GM23338 (cell line): ENCODE measurements at regions not wholly inside any gene's neighbourhood (a gene's known extent, or its start where the extent isn't known, plus 50 kb on each side); places are given as distances from the start of the nearest gene placed in this dataset.

Experiments
- ATAC-seq: fragments of 200-7000 bp; cut with Tn5 transposase; 3 replicates; pipeline ENCODE4 v1.9.1; 2020
- DNase-seq: peaks from one replicate; pipeline ENCODE4 v3.0.0-alpha.2; 2015; ENCODE audit warnings: low spot score
- H2AFZ ChIP-seq: fragments of 200-600 bp; sonication (generic); 2 replicates; pipeline ENCODE4 v1.8.0; 2016; ENCODE audit warnings: antibody characterized with exemption, mild to moderate bottlenecking, moderate library complexity
- H3F3A ChIP-seq: fragments of 200-600 bp; sonication (generic); replicated peaks from 2 replicates; pipeline ENCODE4 v1.8.0; 2017; ENCODE audit warnings: antibody characterized with exemption, mixed run types, low read depth
- H3K27ac ChIP-seq: fragments of 200-600 bp; sonication (generic); 2 replicates; pipeline ENCODE4 v1.6.1; 2016; ENCODE audit warnings: low read depth
- H3K27me3 ChIP-seq: fragments of 200-600 bp; sonication (generic); 2 replicates; pipeline ENCODE4 v1.8.0; 2016; ENCODE audit warnings: mild to moderate bottlenecking, mixed run types, moderate library complexity; ENCODE audit not compliant: insufficient read depth
- H3K36me3 ChIP-seq: fragments of 200-600 bp; sonication (generic); 2 replicates; pipeline ENCODE4 v1.8.0; 2016; ENCODE audit warnings: mild to moderate bottlenecking; ENCODE audit not compliant: insufficient read depth
- H3K4me1 ChIP-seq: fragments of 200-600 bp; sonication (generic); 2 replicates; pipeline ENCODE4 v1.8.0; 2016; ENCODE audit warnings: mild to moderate bottlenecking, moderate library complexity; ENCODE audit not compliant: insufficient read depth
- H3K4me2 ChIP-seq: fragments of 200-600 bp; sonication (generic); 2 replicates; pipeline ENCODE4 v1.7.1; 2017; ENCODE audit warnings: mixed run types
- H3K4me3 ChIP-seq: fragments of 200-600 bp; sonication (generic); 2 replicates; pipeline ENCODE4 v1.6.1; 2016; ENCODE audit warnings: mixed run types
- H3K79me2 ChIP-seq: fragments of 200-600 bp; sonication (generic); replicated peaks from 2 replicates; pipeline ENCODE4 v1.8.0; 2017; ENCODE audit warnings: mild to moderate bottlenecking; ENCODE audit not compliant: insufficient read depth
- H3K9me2 ChIP-seq: fragments of 200-600 bp; sonication (generic); 2 replicates; pipeline ENCODE4 v1.8.0; 2017; ENCODE audit not compliant: insufficient read depth
- H4K20me1 ChIP-seq: fragments of 200-600 bp; sonication (generic); replicated peaks from 2 replicates; pipeline ENCODE4 v1.8.0; 2017; ENCODE audit warnings: mild to moderate bottlenecking; ENCODE audit not compliant: insufficient read depth
- H3K27ac Mint-ChIP-seq: 2 replicates; pipeline ENCODE4 v1.8.0; 2020; ENCODE audit warnings: inconsistent platforms, mild to moderate bottlenecking, moderate library complexity, mixed read lengths
- H3K27me3 Mint-ChIP-seq: 3 replicates; pipeline ENCODE4 v1.8.0; 2022; ENCODE audit warnings: low read depth, mild to moderate bottlenecking, moderate library complexity, mixed read lengths, inconsistent platforms; ENCODE audit not compliant: insufficient read depth, poor library complexity
- H3K36me3 Mint-ChIP-seq: 3 replicates; pipeline ENCODE4 v1.8.0; 2021; ENCODE audit warnings: low read depth, mild to moderate bottlenecking, inconsistent platforms, moderate library complexity, mixed read lengths
- H3K4me1 Mint-ChIP-seq: 3 replicates; pipeline ENCODE4 v1.8.0; 2020; ENCODE audit warnings: mild to moderate bottlenecking, inconsistent platforms, mixed read lengths
- H3K4me3 Mint-ChIP-seq: 3 replicates; pipeline ENCODE4 v1.8.0; 2021; ENCODE audit warnings: moderate library complexity, mild to moderate bottlenecking, inconsistent platforms, mixed read lengths
- H3K9me3 Mint-ChIP-seq: 3 replicates; pipeline ENCODE4 v1.8.0; 2020; ENCODE audit warnings: moderate library complexity, mild to moderate bottlenecking, inconsistent platforms, mixed read lengths
- CREB1 ChIP-seq: fragments of 250-450 bp; sonication (Bioruptor Pico); IDR thresholded peaks from 2 replicates; pipeline ENCODE4 v1.5.0; 2020; ENCODE audit warnings: low read depth, mild to moderate bottlenecking, moderate library complexity
- CTCF ChIP-seq, 2 experiments: fragments of 200-600 bp in 1 of 2; sonication (generic) in 1 of 2; conservative IDR thresholded peaks; 2 replicates each; pipeline versions ENCODE4 v1.5.1 to v1.6.1; 2016 to 2017; ENCODE audit warnings: antibody characterized with exemption in 2 of 2, low read depth in 2 of 2, mild to moderate bottlenecking in 2 of 2, moderate library complexity in 1 of 2
- EZH2 ChIP-seq: fragments of 200-600 bp; sonication (generic); IDR thresholded peaks from one replicate; pipeline ENCODE4 v1.8.0; 2017; ENCODE audit warnings: antibody characterized with exemption, mild to moderate bottlenecking, low read depth; ENCODE audit not compliant: unreplicated experiment
- ZNF331 ChIP-seq: fragments of 250-450 bp; sonication (Bioruptor Pico); IDR thresholded peaks from 2 replicates; pipeline ENCODE4 v1.5.0; 2020; ENCODE audit warnings: low read depth, mild to moderate bottlenecking, moderate library complexity
- ZNF462 ChIP-seq: fragments of 250-450 bp; sonication (Bioruptor Pico); IDR thresholded peaks from 2 replicates; pipeline ENCODE4 v1.5.0; 2020; ENCODE audit warnings: mild to moderate bottlenecking, moderate library complexity

- peak overlapping the region; percentile 52; the same call in 1 of the 2 replicates for H3K4me2 ChIP-seq
- no peak overlapping the region for H3K27ac ChIP-seq
- no peaks in the 10 kb centered on the region for H3K36me3 Mint-ChIP-seq
- no peaks in the 10 kb centered on the region for H3K79me2 ChIP-seq
- peaks cover 4% of the 10 kb centered on the region for H3K27me3 Mint-ChIP-seq
- H4K20me1 ChIP-seq, result no peaks in the 10 kb centered on the region
- peaks cover 9% of the 10 kb centered on the region for H3K4me1 Mint-ChIP-seq
- TF ChIP-seq ZNF462 (no peak), CTCF (conservative IDR thresholded peaks at IDR 0.05; ENCODE audit: low read depth in 2 of 2) (peak; percentile 52 to 57)
- H3K9me3 Mint-ChIP-seq, result no peaks in the 10 kb centered on the region
- peak; percentile 53 for DNase-seq
- H3K27me3 ChIP-seq, result no peaks in the 10 kb centered on the region
- no peaks in the 10 kb centered on the region for H3F3A ChIP-seq
- peak; percentile 80 for ATAC-seq
- H3K4me3 ChIP-seq, result no peak overlapping the region
- no peak overlapping the region for H3K4me3 Mint-ChIP-seq
- peak overlapping the region; percentile 72 for H2AFZ ChIP-seq
- no peak overlapping the region for H3K27ac Mint-ChIP-seq
- peaks cover 26% of the 10 kb centered on the region for H3K4me1 ChIP-seq
- H3K36me3 ChIP-seq, result no peaks in the 10 kb centered on the region
- H3K9me2 ChIP-seq, result peaks cover 5% of the 10 kb centered on the region
These were observed 254.6 kb downstream of the PTEN start for GRCh38 chr10:88117869-88118632.

- Histone ChIP-seq H3K4me2 (no peak overlapping the region), H3K9me2 (peaks cover 4% of the 10 kb centered on the region), H3K79me2 (no peaks in the 10 kb centered on the region), H3F3A (no peaks in the 10 kb centered on the region), H3K27me3 (no peaks in the 10 kb centered on the region), H3K27ac (no peak overlapping the region), H3K4me3 (no peak overlapping the region), H2AFZ (peak overlapping the region; percentile 0; the same call in 1 of the 2 replicates), H4K20me1 (no peaks in the 10 kb centered on the region), H3K36me3 (no peaks in the 10 kb centered on the region), H3K4me1 (peaks cover 26% of the 10 kb centered on the region)
- Mint-ChIP-seq H3K9me3 (no peaks in the 10 kb centered on the region), H3K4me1 (peaks cover 9% of the 10 kb centered on the region), H3K4me3 (no peak overlapping the region), H3K27ac (no peak overlapping the region), H3K27me3 (peaks cover 4% of the 10 kb centered on the region), H3K36me3 (no peaks in the 10 kb centered on the region)
- DNase-seq (no peak), ATAC-seq (no peak)
- TF ChIP-seq ZNF331 (CRISPR knock-in tag) (no peak), EZH2 (no peak), CREB1 (CRISPR knock-in tag) (no peak)
These were observed 255.3 kb downstream of the PTEN start for GRCh38 chr10:88118729-88119128.
